ENCODE measurements at regions not wholly inside any gene's neighbourhood (a gene's known extent, or its start where the extent isn't known, plus 50 kb on each side); places are given as distances from the start of the nearest gene placed in this dataset.

- TF ChIP-seq CTCF (IDR thresholded peaks at IDR 0.05) (no peak), POLR2A (IDR thresholded peaks at IDR 0.05) (no peak)
- 69 to 73% methylated on average over 1 of the region's 1 CpG for WGBS, 2 donors
- no peak overlapping the region for H3K4me3 ChIP-seq (ENCODE audit: low read depth, poor library complexity, severe bottlenecking)
- DNase-seq (ENCODE audit: low spot score in 2 of 2) = no peak
- intact Hi-C loops (cut with DNase I; ENCODE audit: low total_unique reads) = no loop called here
Observed at GRCh38 chr14:82520765-82521164, 987.1 kb upstream of the SEL1L start.

DNA sequence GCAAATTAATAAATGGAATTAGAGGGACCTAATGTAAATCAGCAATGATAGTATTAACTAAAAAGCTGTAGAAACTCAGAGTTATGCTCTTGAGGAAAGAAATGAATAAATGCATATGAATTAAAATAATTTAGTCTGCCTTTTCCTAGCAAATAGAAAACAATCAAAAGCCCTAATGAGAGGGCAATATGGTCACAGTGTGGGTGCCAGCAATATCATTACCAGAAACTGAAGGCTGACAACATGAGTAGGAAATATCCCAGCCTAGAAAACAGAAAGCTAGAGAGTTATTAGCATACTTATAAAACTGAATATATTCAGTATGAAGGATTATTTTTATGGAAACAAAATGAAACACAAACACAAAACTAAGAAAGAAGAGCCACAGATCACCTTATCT lies 987.5 kb upstream of the SEL1L start:
- no peak for DNase-seq (ENCODE audit: low spot score in 2 of 2)
- H3K4me3 ChIP-seq (ENCODE audit: low read depth, poor library complexity, severe bottlenecking) = no peak overlapping the region
- no peak for TF ChIP-seq POLR2A (IDR thresholded peaks at IDR 0.05)
- TF ChIP-seq CTCF (IDR thresholded peaks at IDR 0.05) = no peak
- intact Hi-C loops (cut with DNase I; ENCODE audit: low total_unique reads) = no loop called here

GRCh38 chr14:82528016-82528415 lies 994.4 kb upstream of the SEL1L start:
- intact Hi-C loops (cut with DNase I; ENCODE audit: low total_unique reads) = no loop called here
- 60 to 72% methylated on average over 1 of the region's 1 CpG for WGBS, 2 donors
- DNase-seq (ENCODE audit: low spot score in 2 of 2) = no peak
- TF ChIP-seq CTCF (IDR thresholded peaks at IDR 0.05) (no peak), POLR2A (IDR thresholded peaks at IDR 0.05) (no peak)
- H3K4me3 ChIP-seq (ENCODE audit: low read depth, poor library complexity, severe bottlenecking) = no peak overlapping the region

- no peak for TF ChIP-seq CTCF (IDR thresholded peaks at IDR 0.05)
- TF ChIP-seq POLR2A (IDR thresholded peaks at IDR 0.05) = no peak
- no peak overlapping the region for H3K4me3 ChIP-seq (ENCODE audit: low read depth, poor library complexity, severe bottlenecking)
- 77 to 84% methylated on average over 2 of the region's 2 CpGs for WGBS, 2 donors
- no peak for DNase-seq (ENCODE audit: low spot score in 2 of 2)
- intact Hi-C loops (cut with DNase I; ENCODE audit: low total_unique reads) = no loop called here
Observed at GRCh38 chr14:82533351-82533750, 999.7 kb upstream of the SEL1L start.

DNA sequence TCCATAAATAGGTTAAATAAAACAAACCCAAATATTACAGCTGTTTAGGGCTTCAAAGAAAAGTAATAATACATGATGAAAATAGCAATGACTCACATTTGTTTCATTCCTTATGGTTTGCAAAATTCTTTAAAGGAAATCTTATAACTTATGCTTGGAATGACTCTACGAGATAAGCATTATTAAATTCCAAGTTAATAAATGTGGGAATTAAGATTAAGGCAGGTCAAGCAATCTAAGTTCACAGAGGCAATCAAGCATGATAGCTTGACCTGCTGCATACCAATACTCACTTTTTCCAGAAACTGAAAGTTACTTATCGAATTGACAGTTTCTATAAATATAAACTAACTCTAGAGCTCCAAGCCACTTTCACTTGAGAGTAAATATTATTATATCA lies 1002.9 kb upstream of the SEL1L start:
- TF ChIP-seq CTCF (IDR thresholded peaks at IDR 0.05) (no peak), POLR2A (IDR thresholded peaks at IDR 0.05) (no peak)
- H3K4me3 ChIP-seq (ENCODE audit: low read depth, poor library complexity, severe bottlenecking) = no peak overlapping the region
- intact Hi-C loops (cut with DNase I; ENCODE audit: low total_unique reads) = no loop called here
- no peak for DNase-seq (ENCODE audit: low spot score in 2 of 2)
- 75 to 80% methylated on average over 2 of the region's 2 CpGs for WGBS, 2 donors

GRCh38 chr14:82537831-82538230 lies 1004.2 kb upstream of the SEL1L start:
- H3K4me3 ChIP-seq (ENCODE audit: low read depth, poor library complexity, severe bottlenecking) = no peak overlapping the region
- TF ChIP-seq POLR2A (IDR thresholded peaks at IDR 0.05) (no peak), CTCF (IDR thresholded peaks at IDR 0.05) (no peak)
- no peak for DNase-seq (ENCODE audit: low spot score in 2 of 2)
- 68 to 78% methylated on average over 3 of the region's 3 CpGs for WGBS, 2 donors
- intact Hi-C loops (cut with DNase I; ENCODE audit: low total_unique reads) = no loop called here
